NCI-H82 (cell line): ENCODE measurements at regions not wholly inside any gene's neighbourhood (a gene's known extent, or its start where the extent isn't known, plus 50 kb on each side); places are given as distances from the start of the nearest gene placed in this dataset.
"Not testable (repeated sequence)": the region's sequence is repeated elsewhere in the genome, so short reads cannot be mapped to it uniquely, and the experiment has no call there.

Experiments used
- DNase-seq: peaks from one replicate; lab custom pipeline; 2025; lab: John Stamatoyannopoulos, UW

- DNase-seq, result no peak
Observed at GRCh38 chr13:97724450-97724849, 229.0 kb upstream of the IPO5 start.

DNA sequence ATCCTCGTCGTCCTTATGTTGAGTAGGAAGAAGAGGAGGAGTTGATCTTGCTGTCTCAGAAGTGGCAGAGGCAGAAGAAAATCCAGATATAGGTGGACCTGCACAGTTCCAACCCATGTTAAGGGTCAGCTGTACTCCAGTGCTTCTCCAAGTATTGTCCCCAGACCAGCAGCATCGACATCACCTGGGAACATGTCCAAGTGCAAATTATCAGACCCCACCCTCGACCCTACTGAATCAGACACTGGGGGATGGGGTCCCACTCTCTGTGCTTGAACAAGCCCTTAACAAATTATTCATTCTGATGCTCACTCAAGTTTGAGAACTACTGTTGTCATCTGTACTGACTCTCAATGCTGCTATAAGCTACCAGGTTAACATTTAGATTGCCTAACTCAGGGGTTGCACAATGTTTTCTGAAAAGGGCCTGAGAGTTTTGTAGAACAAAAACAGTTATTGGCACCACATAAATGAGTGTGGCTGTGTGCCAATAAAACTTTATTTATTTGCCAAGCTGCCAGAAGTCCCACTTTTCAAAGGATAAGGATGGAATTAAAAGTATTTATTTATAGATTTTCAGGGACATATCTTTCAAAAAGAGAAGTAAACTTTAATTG, 226.7 kb upstream of the IPO5 start:
- DNase-seq, result no peak

DNA sequence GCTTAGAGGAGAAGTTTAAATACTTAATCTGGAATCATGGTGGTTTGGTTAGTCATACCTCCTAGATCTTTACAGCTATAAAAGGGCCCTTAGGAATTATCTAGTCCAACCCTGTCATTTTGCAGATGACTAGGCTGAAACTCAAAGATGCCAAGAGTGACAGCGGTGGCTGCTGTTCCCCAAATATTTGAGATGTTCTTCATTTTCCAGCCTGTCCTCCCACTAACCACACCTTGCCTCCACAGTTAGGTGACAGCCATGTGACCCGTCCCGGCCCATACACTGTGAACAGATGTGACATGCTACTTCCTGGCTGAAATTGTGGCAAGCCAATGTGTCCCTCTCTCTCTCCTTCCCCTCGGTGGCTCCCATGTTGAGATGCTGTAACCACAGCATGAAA, 225.5 kb upstream of the IPO5 start:
- no peak for DNase-seq

DNA sequence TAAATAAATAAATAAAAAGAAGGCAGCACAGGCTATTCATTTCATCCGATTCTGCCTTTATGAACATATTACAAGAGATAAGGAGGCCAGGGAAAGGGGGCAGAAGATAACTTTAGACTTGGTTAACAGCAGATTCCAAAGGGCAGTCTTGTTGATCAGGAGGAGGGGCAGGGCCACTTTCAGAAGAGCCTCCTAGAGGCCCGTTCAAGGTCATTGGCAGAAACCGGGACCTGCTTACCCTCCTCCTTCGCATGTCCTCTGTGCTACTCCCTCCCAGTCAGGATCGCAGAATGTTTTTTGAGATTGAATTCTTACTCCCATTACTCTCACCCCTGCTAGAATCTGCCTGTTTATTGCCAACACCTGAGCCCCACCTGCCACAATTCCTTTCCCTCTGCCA, 217.0 kb upstream of the IPO5 start:
- DNase-seq, result no peak

DNA sequence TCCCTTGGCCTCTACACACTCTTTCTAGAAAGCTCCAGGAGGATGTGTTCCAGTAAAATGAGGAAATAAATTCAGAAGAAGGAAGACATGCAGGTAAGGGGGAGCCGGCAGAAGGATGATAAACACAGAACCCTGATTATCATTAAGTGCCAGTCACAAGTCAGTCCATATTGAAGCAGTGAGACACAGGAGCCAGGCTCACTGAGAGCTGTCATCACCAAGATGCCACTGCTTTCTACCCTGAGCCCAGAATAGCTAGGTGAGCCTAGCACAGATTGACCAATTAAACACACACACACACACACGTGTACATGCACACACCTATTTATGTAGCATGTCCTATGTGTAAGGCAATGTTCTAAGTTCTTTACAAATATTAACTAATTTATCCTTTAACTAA, 211.4 kb upstream of the IPO5 start:
- DNase-seq, result no peak

GRCh38 chr13:97743938-97744337, 209.5 kb upstream of the IPO5 start:
- no peak for DNase-seq

DNA sequence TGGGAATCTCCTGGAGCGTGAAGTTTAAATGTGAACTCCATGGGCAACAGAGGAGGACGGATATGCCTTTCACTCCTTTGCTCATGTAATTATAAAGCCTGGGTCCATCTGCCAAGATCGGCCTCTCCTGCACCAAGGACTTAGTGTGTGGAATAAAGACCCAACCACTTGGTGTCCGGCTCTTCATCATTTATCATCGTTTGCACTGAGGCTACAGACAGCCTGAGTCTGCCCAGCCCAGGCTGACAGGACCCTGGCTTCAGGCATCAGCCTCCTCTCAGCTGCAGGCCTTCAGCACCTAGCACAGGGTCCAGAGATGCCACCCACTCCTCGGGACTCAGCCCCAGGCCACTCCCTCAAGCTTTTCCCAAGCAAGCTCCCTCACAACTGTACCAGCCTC, 206.8 kb upstream of the IPO5 start:
- DNase-seq, result no peak

- DNase-seq, result peak; percentile 36
Observed at GRCh38 chr13:97749174-97749573, 204.3 kb upstream of the IPO5 start.

DNA sequence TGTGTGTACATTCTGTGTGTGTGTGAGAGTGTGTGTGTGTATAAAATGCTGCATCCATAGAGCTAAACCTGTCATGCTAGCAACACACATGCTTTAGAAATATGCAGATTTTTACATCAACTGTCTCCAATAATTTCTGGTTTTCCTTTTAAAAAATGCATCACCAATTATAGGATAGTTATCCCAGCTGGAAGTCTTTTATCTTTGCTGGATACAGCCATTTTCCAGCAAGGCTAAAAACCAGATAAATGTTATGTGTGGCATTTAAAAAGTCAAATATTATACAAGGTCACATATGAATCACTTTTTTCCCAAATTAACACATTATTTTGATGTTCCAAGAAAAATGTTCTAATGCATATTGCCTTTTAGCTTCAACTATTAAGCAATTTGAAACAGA, 202.0 kb upstream of the IPO5 start:
- DNase-seq, result no peak

- DNase-seq, result peak; percentile 96
Observed at GRCh38 chr13:97752961-97753668, 200.4 kb upstream of the IPO5 start.

- DNase-seq, result peak; percentile 17
Observed at GRCh38 chr13:97753942-97754670, 199.4 kb upstream of the IPO5 start.

GRCh38 chr13:97757807-97758206, 195.7 kb upstream of the IPO5 start:
- no peak for DNase-seq

GRCh38 chr13:97758317-97758716, 195.2 kb upstream of the IPO5 start:
- DNase-seq, result no peak

- DNase-seq, result no peak
Observed at GRCh38 chr13:97761796-97762540, 191.5 kb upstream of the IPO5 start.

DNA sequence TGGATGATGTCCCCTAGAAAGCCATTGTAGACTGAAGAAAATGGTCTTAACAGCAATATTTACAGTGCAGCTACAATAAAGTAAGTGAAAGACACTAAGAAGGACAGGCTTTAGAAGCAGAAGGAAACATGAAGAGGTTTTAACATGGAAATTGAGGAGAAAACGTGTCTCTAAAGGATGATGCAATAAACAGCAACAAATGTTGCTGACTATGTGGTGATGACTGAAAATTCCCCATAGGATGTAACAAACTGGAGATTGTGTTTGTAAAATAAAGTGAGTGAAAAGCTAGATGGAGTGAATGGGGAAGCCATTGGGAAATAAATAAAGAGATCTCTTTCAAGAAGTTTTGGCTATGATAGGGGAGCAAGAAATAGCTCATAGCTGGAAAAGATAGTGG, 186.7 kb upstream of the IPO5 start:
- no peak for DNase-seq

GRCh38 chr13:97768134-97768533, 185.3 kb upstream of the IPO5 start:
- DNase-seq, result no peak

GRCh38 chr13:97770231-97770630, 183.2 kb upstream of the IPO5 start:
- not testable (repeated sequence) for DNase-seq

DNA sequence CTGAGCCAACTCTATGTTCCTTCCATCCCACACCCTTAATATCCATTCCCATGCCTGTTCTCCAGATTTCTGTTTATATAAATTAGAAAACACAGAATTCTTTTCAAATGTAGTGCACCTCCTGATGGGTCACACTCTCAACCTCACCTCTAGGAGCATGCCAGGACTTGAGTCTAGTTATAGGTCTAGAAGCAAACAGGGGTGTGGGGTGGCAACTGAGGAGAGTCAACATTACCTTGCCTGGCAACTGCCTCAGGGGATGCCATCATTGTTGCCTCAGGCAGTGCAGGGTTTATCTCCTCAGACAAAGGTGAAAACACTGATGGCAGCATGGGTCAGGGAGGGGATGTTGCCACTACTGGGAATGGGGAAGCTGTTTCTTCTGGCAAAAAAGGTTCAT, 181.0 kb upstream of the IPO5 start:
- DNase-seq, result not testable (repeated sequence)

- DNase-seq, result peak; percentile 14
Observed at GRCh38 chr13:97774391-97775100, 178.9 kb upstream of the IPO5 start.

DNA sequence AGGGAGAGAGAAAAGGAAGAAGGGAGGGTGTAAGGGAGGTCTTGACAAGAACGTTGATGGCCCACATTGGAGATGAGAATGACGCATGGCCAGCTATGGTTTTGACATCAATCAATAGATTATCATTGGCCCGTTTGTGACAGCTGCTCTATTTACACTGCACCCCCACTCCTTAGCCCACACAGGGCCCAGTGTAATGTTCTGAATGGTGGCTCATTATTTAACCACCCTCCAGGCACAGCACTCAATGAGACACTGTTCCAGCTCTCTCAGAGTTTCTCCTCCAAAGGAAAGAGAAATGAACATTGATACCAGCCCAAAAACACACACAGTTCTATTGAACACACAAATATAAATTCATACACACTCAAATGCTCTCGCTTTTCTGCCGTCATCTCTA, 173.0 kb upstream of the IPO5 start:
- DNase-seq, result no peak

- DNase-seq, result no peak
Observed at GRCh38 chr13:97781891-97782305, 171.6 kb upstream of the IPO5 start.

GRCh38 chr13:97786510-97786909, 167.0 kb upstream of the IPO5 start:
- no peak for DNase-seq
